HCT116 (cell line): ENCODE measurements at regions not wholly inside any gene's neighbourhood (a gene's known extent, or its start where the extent isn't known, plus 50 kb on each side); places are given as distances from the start of the nearest gene placed in this dataset.

Experiments used
- ATAC-seq: fragments of 200-7000 bp; cut with Tn5 transposase; 2 replicates; pipeline ENCODE4 v1.9.1; 2020; ENCODE audit warnings: mild to moderate bottlenecking, moderate library complexity
- BruUV-seq: library from RNA; stranded (reverse); fragments of 400-500 nt; replicated peaks from 2 replicates; lab custom pipeline; 2021; lab: Mats Ljungman, UMichigan
- CTCF ChIA-PET: fragments of 300-600 bp; sonication (Branson Sonifier 250); formaldehyde crosslinking; loops from one replicate; lab custom pipeline; 2021; ENCODE audit warnings: antibody characterized with exemption; lab: Charles Lee
- POLR2A ChIA-PET: fragments of 300-600, 350-600 bp; sonication (Branson Sonifier 250); formaldehyde crosslinking; loops from one replicate; lab custom pipeline; 2021; ENCODE audit warnings: antibody characterized with exemption; lab: Charles Lee
- RAD21 ChIA-PET, 2 experiments: fragments of 300-600 bp; sonication (Branson Sonifier 250); formaldehyde crosslinking; loops; one replicate each; lab custom pipeline; 2023; ENCODE audit warnings: low total read pairs in 2 of 2; ENCODE audit not compliant: uncharacterized antibody in 2 of 2, unreplicated experiment in 2 of 2, low non-redundant PET in 1 of 2; lab: Charles Lee
- DNase-seq: peaks from one replicate; pipeline ENCODE4 v3.0.0-alpha.2; 2010; ENCODE audit warnings: low read depth, low spot score
- H2AFZ ChIP-seq: fragments of 200-600 bp; shearing (Covaris generic), sonication (generic); 2 replicates; pipeline ENCODE4 v1.6.1; 2017; ENCODE audit warnings: low read depth, mixed run types, mixed read lengths, antibody characterized with exemption, low read length; ENCODE audit not compliant: poor library complexity, severe bottlenecking
- H3K27ac ChIP-seq: 2 replicates; pipeline ENCODE4 v1.5.1; 2012; ENCODE audit warnings: low read depth, low read length
- H3K27me3 ChIP-seq: fragments of 200-600 bp; sonication (generic); 2 replicates; pipeline ENCODE4 v1.6.1; 2016; ENCODE audit warnings: mixed run types, low read length, mixed read lengths; ENCODE audit not compliant: insufficient read depth
- H3K36me3 ChIP-seq, 2 experiments: fragments of 200-500 bp in 1 of 2; fragments of 200-600 bp in 1 of 2; sonication (Bioruptor generic) in 1 of 2; sonication (generic) in 1 of 2; 2 replicates each; pipeline versions ENCODE4 v1.5.1 to v1.6.1; 2014 to 2016; ENCODE audit warnings: low read length in 2 of 2, inconsistent platforms in 1 of 2, mixed read lengths in 1 of 2, mixed run types in 1 of 2; ENCODE audit not compliant: insufficient read depth in 2 of 2, control insufficient read depth in 1 of 2
- H3K4me1 ChIP-seq, 2 experiments: fragments of 200-600 bp in 1 of 2; sonication (generic) in 1 of 2; 2 replicates each; pipeline versions ENCODE4 v1.5.1 to v1.6.1; 2012 to 2017; ENCODE audit warnings: low read length in 2 of 2, inconsistent platforms in 1 of 2, mild to moderate bottlenecking in 1 of 2, mixed read lengths in 1 of 2, mixed run types in 1 of 2, moderate library complexity in 1 of 2; ENCODE audit not compliant: insufficient read depth in 2 of 2, control insufficient read depth in 1 of 2
- H3K4me2 ChIP-seq: fragments of 200-600 bp; sonication (generic); 2 replicates; pipeline ENCODE4 v1.6.1; 2017; ENCODE audit warnings: mixed run types, low read length, mixed read lengths
- H3K4me3 ChIP-seq, 2 experiments: fragments of 200-600 bp in 1 of 2; sonication (generic) in 1 of 2; replicated peaks in 1 of 2; 2 replicates each; pipeline ENCODE4 v1.5.1; 2011 to 2016; ENCODE audit warnings: low read length in 2 of 2, control low read depth in 1 of 2, low read depth in 1 of 2, mild to moderate bottlenecking in 1 of 2, mixed read lengths in 1 of 2, mixed run types in 1 of 2
- H3K79me2 ChIP-seq: fragments of 200-600 bp; sonication (generic); 2 replicates; pipeline ENCODE4 v1.6.1; 2017; ENCODE audit warnings: mild to moderate bottlenecking, mixed run types, low read length, moderate library complexity, mixed read lengths; ENCODE audit not compliant: insufficient read depth
- H3K9ac ChIP-seq: fragments of 200-600 bp; sonication (generic); 2 replicates; pipeline ENCODE4 v1.6.1; 2016; ENCODE audit warnings: low read length, mixed read lengths
- H3K9me2 ChIP-seq: fragments of 200-600 bp; sonication (generic), shearing (Covaris generic); 2 replicates; pipeline ENCODE4 v1.6.1; 2017; ENCODE audit warnings: mixed run types, mild to moderate bottlenecking, moderate library complexity; ENCODE audit not compliant: insufficient read depth
- H3K9me3 ChIP-seq, 2 experiments: fragments of 200-500 bp in 1 of 2; fragments of 200-600 bp in 1 of 2; sonication (Bioruptor generic) in 1 of 2; sonication (generic) in 1 of 2; 2 replicates each; pipeline ENCODE4 v1.6.1; 2014 to 2017; ENCODE audit warnings: low read length in 2 of 2, mixed read lengths in 2 of 2, inconsistent platforms in 1 of 2, low read depth in 1 of 2, mild to moderate bottlenecking in 1 of 2, mixed run types in 1 of 2, moderate library complexity in 1 of 2; ENCODE audit not compliant: control insufficient read depth in 1 of 2, insufficient read depth in 1 of 2
- H4K20me1 ChIP-seq: fragments of 200-600 bp; sonication (generic), shearing (Covaris generic); 2 replicates; pipeline ENCODE4 v1.6.1; 2017; ENCODE audit warnings: mixed run types, mild to moderate bottlenecking, moderate library complexity; ENCODE audit not compliant: insufficient read depth
- CBX3 ChIP-seq: IDR thresholded peaks from 2 replicates; pipeline ENCODE4 v1.6.1; 2012; ENCODE audit warnings: low read depth
- CEBPB ChIP-seq: IDR thresholded peaks from 2 replicates; pipeline ENCODE4 v1.6.1; 2012; ENCODE audit warnings: low read depth
- EGR1 ChIP-seq: IDR thresholded peaks from 2 replicates; pipeline ENCODE4 v1.6.1; 2012; ENCODE audit warnings: low read depth
- ELF1 ChIP-seq: IDR thresholded peaks from 2 replicates; pipeline ENCODE4 v1.6.1; 2012; ENCODE audit warnings: low read depth, borderline replicate concordance
- EZH2phosphoT487 ChIP-seq: fragments of 200-600 bp; IDR thresholded peaks from 2 replicates; pipeline ENCODE4 v1.6.1; 2018; ENCODE audit warnings: antibody characterized with exemption, borderline replicate concordance
- JUND ChIP-seq: IDR thresholded peaks from 2 replicates; pipeline ENCODE4 v1.6.1; 2012
- MAX ChIP-seq: IDR thresholded peaks from 2 replicates; pipeline ENCODE4 v1.6.1; 2012
- POLR2A ChIP-seq: IDR thresholded peaks from 2 replicates; pipeline ENCODE4 v1.7.0; 2011; ENCODE audit warnings: borderline replicate concordance; ENCODE audit not compliant: insufficient read depth, insufficient read length; ENCODE audit errors: extremely low read depth
- POLR2AphosphoS5 ChIP-seq: IDR thresholded peaks from 2 replicates; pipeline ENCODE4 v1.6.1; 2011; ENCODE audit warnings: mild to moderate bottlenecking, low read depth, low read length, moderate library complexity
- RAD21 ChIP-seq: IDR thresholded peaks from 2 replicates; pipeline ENCODE4 v1.6.1; 2012; ENCODE audit warnings: low read depth, mild to moderate bottlenecking
- TCF7L2 ChIP-seq: IDR thresholded peaks from 2 replicates; pipeline ENCODE4 v1.7.0; 2011; ENCODE audit warnings: borderline replicate concordance, inconsistent platforms; ENCODE audit not compliant: insufficient read depth, insufficient read length; ENCODE audit errors: extremely low read depth
- ZNF274 ChIP-seq: fragments of 200-500 bp; sonication (Bioruptor generic); IDR thresholded peaks from 2 replicates; pipeline ENCODE4 v1.6.1; 2014; ENCODE audit warnings: mild to moderate bottlenecking, low read depth, low read length, inconsistent platforms
- intact Hi-C: fragments of 100-400 bp; cut with micrococcal nuclease; formaldehyde crosslinking; loops from 2 replicates; pipeline ENCODE4 v1.10.0; 2022
- TF ChIP-seq, protein P1 (sequence below): IDR thresholded peaks from 2 replicates; pipeline ENCODE4 v1.6.1; 2012
- TF ChIP-seq, protein P2 (sequence below): IDR thresholded peaks from 2 replicates; pipeline ENCODE4 v1.6.1; 2012; ENCODE audit warnings: low read depth

DNA sequence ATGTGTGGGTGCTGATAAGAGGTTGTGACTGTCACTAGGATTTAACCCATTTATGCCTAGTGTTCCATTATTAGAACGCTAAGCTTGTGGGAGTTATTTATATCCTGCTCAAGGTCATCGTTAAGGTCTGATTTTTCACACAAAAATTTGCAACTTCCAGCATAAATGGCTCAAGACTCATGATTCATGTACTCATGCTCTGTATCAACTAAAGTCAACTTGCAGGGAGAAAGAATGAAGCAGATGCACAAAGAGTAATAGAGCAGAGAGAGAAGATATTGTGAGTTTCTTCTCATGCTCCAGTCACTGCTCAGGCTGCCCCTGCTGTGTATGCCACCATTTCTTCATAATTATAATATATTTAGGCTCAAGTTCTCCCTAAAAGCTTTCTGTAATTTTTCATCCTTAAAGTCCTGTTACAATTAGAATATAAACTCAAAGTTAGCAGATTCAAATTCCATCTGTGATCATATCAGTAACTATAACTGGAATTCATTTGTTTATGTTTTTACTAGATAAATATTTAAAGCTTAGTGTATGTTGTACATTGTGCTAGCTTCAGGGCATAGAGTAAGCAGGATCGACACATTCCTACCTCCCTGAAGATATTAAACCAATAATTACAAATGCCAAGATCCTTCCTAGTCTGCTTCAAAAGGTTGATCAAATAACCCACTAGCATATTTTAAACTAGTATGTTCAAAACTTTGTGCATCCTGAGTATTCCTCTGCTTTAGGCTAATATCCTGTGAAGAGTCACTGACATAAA lies 136.7 kb downstream of the NUDT12 start:
- BruUV-seq, result no TSS peak
- H3K79me2 ChIP-seq, result no peaks in the 10 kb centered on the region

GRCh38 chr5:103424453-103425205 lies 138.0 kb downstream of the NUDT12 start:
- DNase-seq (no peak), ATAC-seq (no peak)
- H3K4me1 ChIP-seq, result no peaks in the 10 kb centered on the region
- no peaks in the 10 kb centered on the region for H3K27me3 ChIP-seq
- no peaks in the 10 kb centered on the region for H3K9me2 ChIP-seq
- no peaks in the 10 kb centered on the region for H3K79me2 ChIP-seq
- intact Hi-C loops, result no loop called here
- no peaks in the 10 kb centered on the region for H3K36me3 ChIP-seq
- RAD21 ChIA-PET, result no interaction called here
- no peak overlapping the region for H3K4me3 ChIP-seq
- H2AFZ ChIP-seq, result no peak overlapping the region
- H4K20me1 ChIP-seq, result no peaks in the 10 kb centered on the region
- no peak overlapping the region for H3K9ac ChIP-seq
- POLR2A ChIA-PET, result no interaction called here
- H3K9me3 ChIP-seq, result no peaks in the 10 kb centered on the region
- no TSS peak for BruUV-seq
- H3K4me2 ChIP-seq, result no peak overlapping the region
- CTCF ChIA-PET, result no interaction called here
- H3K27ac ChIP-seq, result no peak overlapping the region
- no peak for TF ChIP-seq EZH2phosphoT487
- no peak for TF ChIP-seq ELF1
- no peak for TF ChIP-seq CBX3
- TF ChIP-seq, protein P1, sequence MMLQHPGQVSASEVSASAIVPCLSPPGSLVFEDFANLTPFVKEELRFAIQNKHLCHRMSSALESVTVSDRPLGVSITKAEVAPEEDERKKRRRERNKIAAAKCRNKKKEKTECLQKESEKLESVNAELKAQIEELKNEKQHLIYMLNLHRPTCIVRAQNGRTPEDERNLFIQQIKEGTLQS, result no peak
- TF ChIP-seq, protein P2, sequence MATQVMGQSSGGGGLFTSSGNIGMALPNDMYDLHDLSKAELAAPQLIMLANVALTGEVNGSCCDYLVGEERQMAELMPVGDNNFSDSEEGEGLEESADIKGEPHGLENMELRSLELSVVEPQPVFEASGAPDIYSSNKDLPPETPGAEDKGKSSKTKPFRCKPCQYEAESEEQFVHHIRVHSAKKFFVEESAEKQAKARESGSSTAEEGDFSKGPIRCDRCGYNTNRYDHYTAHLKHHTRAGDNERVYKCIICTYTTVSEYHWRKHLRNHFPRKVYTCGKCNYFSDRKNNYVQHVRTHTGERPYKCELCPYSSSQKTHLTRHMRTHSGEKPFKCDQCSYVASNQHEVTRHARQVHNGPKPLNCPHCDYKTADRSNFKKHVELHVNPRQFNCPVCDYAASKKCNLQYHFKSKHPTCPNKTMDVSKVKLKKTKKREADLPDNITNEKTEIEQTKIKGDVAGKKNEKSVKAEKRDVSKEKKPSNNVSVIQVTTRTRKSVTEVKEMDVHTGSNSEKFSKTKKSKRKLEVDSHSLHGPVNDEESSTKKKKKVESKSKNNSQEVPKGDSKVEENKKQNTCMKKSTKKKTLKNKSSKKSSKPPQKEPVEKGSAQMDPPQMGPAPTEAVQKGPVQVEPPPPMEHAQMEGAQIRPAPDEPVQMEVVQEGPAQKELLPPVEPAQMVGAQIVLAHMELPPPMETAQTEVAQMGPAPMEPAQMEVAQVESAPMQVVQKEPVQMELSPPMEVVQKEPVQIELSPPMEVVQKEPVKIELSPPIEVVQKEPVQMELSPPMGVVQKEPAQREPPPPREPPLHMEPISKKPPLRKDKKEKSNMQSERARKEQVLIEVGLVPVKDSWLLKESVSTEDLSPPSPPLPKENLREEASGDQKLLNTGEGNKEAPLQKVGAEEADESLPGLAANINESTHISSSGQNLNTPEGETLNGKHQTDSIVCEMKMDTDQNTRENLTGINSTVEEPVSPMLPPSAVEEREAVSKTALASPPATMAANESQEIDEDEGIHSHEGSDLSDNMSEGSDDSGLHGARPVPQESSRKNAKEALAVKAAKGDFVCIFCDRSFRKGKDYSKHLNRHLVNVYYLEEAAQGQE, result no peak
- TF ChIP-seq CEBPB, result no peak
- no peak for TF ChIP-seq JUND
- no peak for TF ChIP-seq POLR2AphosphoS5

More for the DNA sequence above, 136.7 kb downstream of the NUDT12 start:
- ChIA-PET POLR2A (no interaction called here), CTCF (no interaction called here), RAD21 (no interaction called here)
- Histone ChIP-seq H3K36me3 (no peaks in the 10 kb centered on the region), H3K27me3 (no peaks in the 10 kb centered on the region), H3K9me3 (no peaks in the 10 kb centered on the region), H3K4me3 (no peak overlapping the region), H3K27ac (no peak overlapping the region), H3K4me1 (no peaks in the 10 kb centered on the region), H3K4me2 (no peak overlapping the region), H4K20me1 (no peaks in the 10 kb centered on the region), H3K9ac (no peak overlapping the region), H3K9me2 (no peaks in the 10 kb centered on the region), H2AFZ (no peak overlapping the region)
- intact Hi-C loops, result no loop called here
- DNase-seq (no peak), ATAC-seq (no peak)
- TF ChIP-seq ZNF274 (no peak), POLR2A (no peak), EGR1 (no peak), TCF7L2 (no peak), RAD21 (no peak), POLR2AphosphoS5 (no peak), CEBPB (no peak), MAX (no peak)
- TF ChIP-seq, protein P1, result no peak
